Parathyroid adenoma (tissue), 2 donors: ENCODE measurements at regions not wholly inside any gene's neighbourhood (a gene's known extent, or its start where the extent isn't known, plus 50 kb on each side); places are given as distances from the start of the nearest gene placed in this dataset.

Experiments used
- H2AFZ ChIP-seq: fragments of 300-600 bp; sonication (generic); one replicate; pipeline ENCODE4 v1.7.0; 2017; ENCODE audit warnings: antibody characterized with exemption, mild to moderate bottlenecking
- H3K27ac ChIP-seq: fragments of 300-600 bp; sonication (generic); one replicate; pipeline ENCODE4 v1.7.0; 2017
- H3K27me3 ChIP-seq: fragments of 300-600 bp; sonication (generic); one replicate; pipeline ENCODE4 v1.7.0; 2017; ENCODE audit warnings: low read length; ENCODE audit not compliant: control insufficient read depth, insufficient read depth
- H3K36me3 ChIP-seq: fragments of 300-600 bp; sonication (generic); one replicate; pipeline ENCODE4 v1.7.0; 2017; ENCODE audit warnings: low read length; ENCODE audit not compliant: control insufficient read depth, insufficient read depth
- H3K4me1 ChIP-seq: fragments of 300-600 bp; sonication (generic); one replicate; pipeline ENCODE4 v1.7.0; 2017; ENCODE audit warnings: control low read depth
- H3K4me2 ChIP-seq: fragments of 300-600 bp; sonication (generic); one replicate; pipeline ENCODE4 v1.7.0; 2017; ENCODE audit warnings: low read length
- H3K4me3 ChIP-seq: fragments of 300-600 bp; sonication (generic); one replicate; pipeline ENCODE4 v1.7.0; 2017; ENCODE audit warnings: low read depth, low read length
- H3K79me2 ChIP-seq: fragments of 300-600 bp; sonication (generic); one replicate; pipeline ENCODE4 v1.7.0; 2017; ENCODE audit warnings: control low read depth
- H3K9ac ChIP-seq: fragments of 300-600 bp; sonication (generic); one replicate; pipeline ENCODE4 v1.7.0; 2017; ENCODE audit warnings: mild to moderate bottlenecking
- H3K9me3 ChIP-seq: fragments of 300-600 bp; sonication (generic); one replicate; pipeline ENCODE4 v1.7.0; 2017; ENCODE audit warnings: low read length; ENCODE audit not compliant: control insufficient read depth
- CTCF ChIP-seq: fragments of 300-600 bp; sonication (generic); IDR thresholded peaks from one replicate; pipeline ENCODE4 v1.7.0; 2017; ENCODE audit warnings: antibody characterized with exemption, mild to moderate bottlenecking
- donor health status: primary hyperparathyroidism.

GRCh38 chr7:124444696-124445480, 320.7 kb downstream of the GPR37 start:
- H3K4me2 ChIP-seq: no peak overlapping the region
- H3K9ac ChIP-seq: no peak overlapping the region
- no peak overlapping the region for H2AFZ ChIP-seq
- H3K79me2 ChIP-seq: no peaks in the 10 kb centered on the region
- H3K36me3 ChIP-seq: no peaks in the 10 kb centered on the region
- H3K4me3 ChIP-seq: no peak overlapping the region
- no peaks in the 10 kb centered on the region for H3K9me3 ChIP-seq
- no peaks in the 10 kb centered on the region for H3K27me3 ChIP-seq
- TF ChIP-seq CTCF: no peak
- no peak overlapping the region for H3K27ac ChIP-seq
- H3K4me1 ChIP-seq: no peaks in the 10 kb centered on the region

GRCh38 chr7:124443762-124444161, 321.8 kb downstream of the GPR37 start:
- no peak for TF ChIP-seq CTCF
- no peak overlapping the region for H3K4me3 ChIP-seq

GRCh38 chr7:124440081-124440480, 325.5 kb downstream of the GPR37 start:
- Histone ChIP-seq H3K9ac (no peak overlapping the region), H3K27ac (no peak overlapping the region), H3K4me3 (no peak overlapping the region), H3K4me1 (no peaks in the 10 kb centered on the region), H3K36me3 (no peaks in the 10 kb centered on the region), H3K27me3 (no peaks in the 10 kb centered on the region), H3K79me2 (no peaks in the 10 kb centered on the region), H2AFZ (no peak overlapping the region), H3K9me3 (no peaks in the 10 kb centered on the region), H3K4me2 (no peak overlapping the region)
- TF ChIP-seq CTCF: no peak

More at GRCh38 chr7:124443762-124444161, 321.8 kb downstream of the GPR37 start:
- H3K27ac ChIP-seq: no peak overlapping the region
- no peaks in the 10 kb centered on the region for H3K9me3 ChIP-seq
- no peaks in the 10 kb centered on the region for H3K36me3 ChIP-seq
- H2AFZ ChIP-seq: no peak overlapping the region
- no peak overlapping the region for H3K9ac ChIP-seq
- H3K4me2 ChIP-seq: no peak overlapping the region
- no peaks in the 10 kb centered on the region for H3K79me2 ChIP-seq
- no peaks in the 10 kb centered on the region for H3K4me1 ChIP-seq
- no peaks in the 10 kb centered on the region for H3K27me3 ChIP-seq

- no peak overlapping the region for H3K27ac ChIP-seq
- no peak for TF ChIP-seq CTCF
- no peaks in the 10 kb centered on the region for H3K4me1 ChIP-seq
- no peak overlapping the region for H3K4me3 ChIP-seq
- no peak overlapping the region for H2AFZ ChIP-seq
- H3K36me3 ChIP-seq: no peaks in the 10 kb centered on the region
- H3K9ac ChIP-seq: no peak overlapping the region
- no peaks in the 10 kb centered on the region for H3K27me3 ChIP-seq
- no peaks in the 10 kb centered on the region for H3K79me2 ChIP-seq
- no peak overlapping the region for H3K4me2 ChIP-seq
- no peaks in the 10 kb centered on the region for H3K9me3 ChIP-seq
Observed at GRCh38 chr7:124432009-124432578, 333.5 kb downstream of the GPR37 start.
